ENCODE measurements at regions not wholly inside any gene's neighbourhood (a gene's known extent, or its start where the extent isn't known, plus 50 kb on each side); places are given as distances from the start of the nearest gene placed in this dataset.

DNA sequence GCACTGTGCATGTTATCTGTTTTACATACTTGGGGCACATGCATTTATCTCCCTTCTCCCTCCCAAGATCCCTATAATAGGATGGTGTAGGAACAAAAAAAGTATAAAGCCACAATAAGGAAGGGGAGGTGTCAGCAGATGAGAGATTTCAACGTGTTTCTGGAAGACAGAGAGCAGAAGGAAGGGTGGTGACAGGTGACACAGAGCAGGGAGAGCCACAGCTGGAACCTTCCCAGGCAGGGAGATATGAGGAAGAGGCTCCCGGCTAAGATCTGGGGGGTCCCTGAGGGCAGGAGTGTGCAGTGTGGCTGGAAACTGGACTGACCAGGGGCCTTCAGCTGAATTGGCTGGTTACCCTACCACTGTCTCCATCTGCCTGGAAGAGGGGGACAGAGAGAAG, 107.4 kb downstream of the BCOR start (continued):
- TF ChIP-seq, protein P1, sequence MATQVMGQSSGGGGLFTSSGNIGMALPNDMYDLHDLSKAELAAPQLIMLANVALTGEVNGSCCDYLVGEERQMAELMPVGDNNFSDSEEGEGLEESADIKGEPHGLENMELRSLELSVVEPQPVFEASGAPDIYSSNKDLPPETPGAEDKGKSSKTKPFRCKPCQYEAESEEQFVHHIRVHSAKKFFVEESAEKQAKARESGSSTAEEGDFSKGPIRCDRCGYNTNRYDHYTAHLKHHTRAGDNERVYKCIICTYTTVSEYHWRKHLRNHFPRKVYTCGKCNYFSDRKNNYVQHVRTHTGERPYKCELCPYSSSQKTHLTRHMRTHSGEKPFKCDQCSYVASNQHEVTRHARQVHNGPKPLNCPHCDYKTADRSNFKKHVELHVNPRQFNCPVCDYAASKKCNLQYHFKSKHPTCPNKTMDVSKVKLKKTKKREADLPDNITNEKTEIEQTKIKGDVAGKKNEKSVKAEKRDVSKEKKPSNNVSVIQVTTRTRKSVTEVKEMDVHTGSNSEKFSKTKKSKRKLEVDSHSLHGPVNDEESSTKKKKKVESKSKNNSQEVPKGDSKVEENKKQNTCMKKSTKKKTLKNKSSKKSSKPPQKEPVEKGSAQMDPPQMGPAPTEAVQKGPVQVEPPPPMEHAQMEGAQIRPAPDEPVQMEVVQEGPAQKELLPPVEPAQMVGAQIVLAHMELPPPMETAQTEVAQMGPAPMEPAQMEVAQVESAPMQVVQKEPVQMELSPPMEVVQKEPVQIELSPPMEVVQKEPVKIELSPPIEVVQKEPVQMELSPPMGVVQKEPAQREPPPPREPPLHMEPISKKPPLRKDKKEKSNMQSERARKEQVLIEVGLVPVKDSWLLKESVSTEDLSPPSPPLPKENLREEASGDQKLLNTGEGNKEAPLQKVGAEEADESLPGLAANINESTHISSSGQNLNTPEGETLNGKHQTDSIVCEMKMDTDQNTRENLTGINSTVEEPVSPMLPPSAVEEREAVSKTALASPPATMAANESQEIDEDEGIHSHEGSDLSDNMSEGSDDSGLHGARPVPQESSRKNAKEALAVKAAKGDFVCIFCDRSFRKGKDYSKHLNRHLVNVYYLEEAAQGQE (IDR thresholded peaks at IDR 0.05) = no peak
- TF ChIP-seq SP1 (IDR thresholded peaks at IDR 0.05) = no peak
- TF ChIP-seq FOXA2 (IDR thresholded peaks at IDR 0.05) = no peak
- no peak for TF ChIP-seq RXRA (IDR thresholded peaks at IDR 0.05)

DNA sequence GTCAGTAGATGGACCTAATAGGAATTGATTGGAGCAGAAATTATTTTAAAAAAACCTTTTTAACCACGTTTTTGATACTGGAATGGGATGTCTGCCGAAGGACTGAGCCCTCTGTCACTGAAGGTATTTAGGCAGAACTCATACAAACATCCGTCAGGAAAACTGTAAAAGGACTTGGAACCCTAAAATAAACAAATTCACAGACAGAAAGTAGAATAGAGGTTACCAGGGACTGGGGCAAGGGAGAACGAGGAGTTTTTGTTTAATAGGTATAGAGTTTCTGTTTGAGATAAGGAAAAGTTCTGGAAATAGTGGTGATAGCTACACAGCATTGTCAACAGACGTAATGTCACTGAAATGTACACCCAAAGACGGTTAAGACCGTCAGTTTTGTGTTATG, 105.5 kb downstream of the BCOR start:
- H3K4me1 ChIP-seq (ENCODE audit: control insufficient read depth in 4 of 4, insufficient read depth in 4 of 4, low read length in 3 of 4) = no peaks in the 10 kb centered on the region
- H3K9ac ChIP-seq (ENCODE audit: low read depth in 1 of 2, low read length in 2 of 2) = no peak overlapping the region
- no peaks in the 10 kb centered on the region for H3K9me3 ChIP-seq (ENCODE audit: control insufficient read depth in 4 of 4, low read length in 3 of 4)
- H3K27me3 ChIP-seq (ENCODE audit: control insufficient read depth in 4 of 4, insufficient read depth in 4 of 4, low read length in 3 of 4) = no peaks in the 10 kb centered on the region
- TF ChIP-seq EGR1 (IDR thresholded peaks at IDR 0.05; ENCODE audit: low read depth in 2 of 2) (no peak), SP1 (IDR thresholded peaks at IDR 0.05) (peak; percentile 70), TAF1 (conservative IDR thresholded peaks at IDR 0.05) (no peak), RXRA (IDR thresholded peaks at IDR 0.05) (peak; percentile 28 to 37), HNF4A (conservative IDR thresholded peaks at IDR 0.05) (peak; percentile 27 to 38)
- no peak overlapping the region for H3K27ac ChIP-seq (ENCODE audit: low read depth in 1 of 2, low read length in 2 of 2)
- 40% methylated on average over 7 of the region's 7 CpGs for WGBS
- H3K4me3 ChIP-seq (ENCODE audit: low read depth in 1 of 3, low read length in 3 of 3) = no peak overlapping the region
- no peaks in the 10 kb centered on the region for H3K36me3 ChIP-seq (ENCODE audit: control insufficient read depth in 4 of 4, insufficient read depth in 3 of 4, low read depth in 1 of 4, low read length in 3 of 4)
- no peak for DNase-seq (ENCODE audit: low spot score)

DNA sequence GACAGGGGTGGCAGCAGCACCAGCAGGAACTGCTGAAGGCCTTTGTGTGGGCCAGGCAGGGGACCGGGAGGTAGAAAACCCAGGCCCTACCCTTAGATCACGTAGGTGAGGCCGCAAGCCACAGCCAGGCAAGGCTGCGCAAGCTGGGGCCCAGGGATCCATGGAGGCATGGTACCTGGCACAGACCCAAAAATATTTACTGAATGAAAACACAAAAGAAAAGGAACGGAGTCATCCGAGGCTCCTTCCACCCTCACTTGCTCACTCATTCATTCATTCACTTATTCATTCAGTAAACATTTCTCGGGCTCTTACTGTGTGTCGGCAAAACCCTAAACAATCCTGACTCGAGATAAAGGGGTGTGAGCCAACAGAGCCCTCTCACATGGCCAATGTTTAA, 102.3 kb downstream of the BCOR start:
- Histone ChIP-seq H3K4me3 (ENCODE audit: low read depth in 1 of 3, low read length in 3 of 3) (no peak overlapping the region), H3K27ac (ENCODE audit: low read depth in 1 of 2, low read length in 2 of 2) (no peak overlapping the region), H3K36me3 (ENCODE audit: control insufficient read depth in 4 of 4, insufficient read depth in 3 of 4, low read depth in 1 of 4, low read length in 3 of 4) (no peaks in the 10 kb centered on the region), H3K4me1 (ENCODE audit: control insufficient read depth in 4 of 4, insufficient read depth in 4 of 4, low read length in 3 of 4) (no peaks in the 10 kb centered on the region), H3K9ac (ENCODE audit: low read depth in 1 of 2, low read length in 2 of 2) (no peak overlapping the region), H3K27me3 (ENCODE audit: control insufficient read depth in 4 of 4, insufficient read depth in 4 of 4, low read length in 3 of 4) (no peaks in the 10 kb centered on the region), H3K9me3 (ENCODE audit: control insufficient read depth in 4 of 4, low read length in 3 of 4) (no peaks in the 10 kb centered on the region)
- TF ChIP-seq, protein P1 (IDR thresholded peaks at IDR 0.05) = no peak
- TF ChIP-seq FOXA2 (IDR thresholded peaks at IDR 0.05) (no peak), YY1 (IDR thresholded peaks at IDR 0.05) (no peak), HNF4A (conservative IDR thresholded peaks at IDR 0.05) (no peak), RXRA (IDR thresholded peaks at IDR 0.05) (no peak), HNF4G (IDR thresholded peaks at IDR 0.05) (no peak), RAD21 (IDR thresholded peaks at IDR 0.05) (no peak), EGR1 (IDR thresholded peaks at IDR 0.05; ENCODE audit: low read depth in 2 of 2) (no peak), SP1 (IDR thresholded peaks at IDR 0.05) (no peak), JUND (IDR thresholded peaks at IDR 0.05) (no peak), FOXA1 (IDR thresholded peaks at IDR 0.05) (no peak), NR2F2 (IDR thresholded peaks at IDR 0.05) (no peak), GABPA (IDR thresholded peaks at IDR 0.05 in 1 of 2, conservative IDR thresholded peaks at IDR 0.05 in 1 of 2) (no peak), TAF1 (conservative IDR thresholded peaks at IDR 0.05) (no peak)
- TF ChIP-seq, protein P2, sequence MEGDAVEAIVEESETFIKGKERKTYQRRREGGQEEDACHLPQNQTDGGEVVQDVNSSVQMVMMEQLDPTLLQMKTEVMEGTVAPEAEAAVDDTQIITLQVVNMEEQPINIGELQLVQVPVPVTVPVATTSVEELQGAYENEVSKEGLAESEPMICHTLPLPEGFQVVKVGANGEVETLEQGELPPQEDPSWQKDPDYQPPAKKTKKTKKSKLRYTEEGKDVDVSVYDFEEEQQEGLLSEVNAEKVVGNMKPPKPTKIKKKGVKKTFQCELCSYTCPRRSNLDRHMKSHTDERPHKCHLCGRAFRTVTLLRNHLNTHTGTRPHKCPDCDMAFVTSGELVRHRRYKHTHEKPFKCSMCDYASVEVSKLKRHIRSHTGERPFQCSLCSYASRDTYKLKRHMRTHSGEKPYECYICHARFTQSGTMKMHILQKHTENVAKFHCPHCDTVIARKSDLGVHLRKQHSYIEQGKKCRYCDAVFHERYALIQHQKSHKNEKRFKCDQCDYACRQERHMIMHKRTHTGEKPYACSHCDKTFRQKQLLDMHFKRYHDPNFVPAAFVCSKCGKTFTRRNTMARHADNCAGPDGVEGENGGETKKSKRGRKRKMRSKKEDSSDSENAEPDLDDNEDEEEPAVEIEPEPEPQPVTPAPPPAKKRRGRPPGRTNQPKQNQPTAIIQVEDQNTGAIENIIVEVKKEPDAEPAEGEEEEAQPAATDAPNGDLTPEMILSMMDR (IDR thresholded peaks at IDR 0.05; ENCODE audit: low read depth, low read length, missing input control) = no peak
- TF ChIP-seq, protein P3, sequence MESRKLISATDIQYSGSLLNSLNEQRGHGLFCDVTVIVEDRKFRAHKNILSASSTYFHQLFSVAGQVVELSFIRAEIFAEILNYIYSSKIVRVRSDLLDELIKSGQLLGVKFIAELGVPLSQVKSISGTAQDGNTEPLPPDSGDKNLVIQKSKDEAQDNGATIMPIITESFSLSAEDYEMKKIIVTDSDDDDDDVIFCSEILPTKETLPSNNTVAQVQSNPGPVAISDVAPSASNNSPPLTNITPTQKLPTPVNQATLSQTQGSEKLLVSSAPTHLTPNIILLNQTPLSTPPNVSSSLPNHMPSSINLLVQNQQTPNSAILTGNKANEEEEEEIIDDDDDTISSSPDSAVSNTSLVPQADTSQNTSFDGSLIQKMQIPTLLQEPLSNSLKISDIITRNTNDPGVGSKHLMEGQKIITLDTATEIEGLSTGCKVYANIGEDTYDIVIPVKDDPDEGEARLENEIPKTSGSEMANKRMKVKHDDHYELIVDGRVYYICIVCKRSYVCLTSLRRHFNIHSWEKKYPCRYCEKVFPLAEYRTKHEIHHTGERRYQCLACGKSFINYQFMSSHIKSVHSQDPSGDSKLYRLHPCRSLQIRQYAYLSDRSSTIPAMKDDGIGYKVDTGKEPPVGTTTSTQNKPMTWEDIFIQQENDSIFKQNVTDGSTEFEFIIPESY (IDR thresholded peaks at IDR 0.05) = no peak
- TF ChIP-seq, protein P4, sequence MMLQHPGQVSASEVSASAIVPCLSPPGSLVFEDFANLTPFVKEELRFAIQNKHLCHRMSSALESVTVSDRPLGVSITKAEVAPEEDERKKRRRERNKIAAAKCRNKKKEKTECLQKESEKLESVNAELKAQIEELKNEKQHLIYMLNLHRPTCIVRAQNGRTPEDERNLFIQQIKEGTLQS (IDR thresholded peaks at IDR 0.05) = no peak
- TF ChIP-seq, protein P5, sequence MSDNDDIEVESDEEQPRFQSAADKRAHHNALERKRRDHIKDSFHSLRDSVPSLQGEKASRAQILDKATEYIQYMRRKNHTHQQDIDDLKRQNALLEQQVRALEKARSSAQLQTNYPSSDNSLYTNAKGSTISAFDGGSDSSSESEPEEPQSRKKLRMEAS (IDR thresholded peaks at IDR 0.05) = no peak
- 96% methylated on average over 9 of the region's 9 CpGs for WGBS
- no peak for DNase-seq (ENCODE audit: low spot score)
